ENCODE measurements at regions not wholly inside any gene's neighbourhood (a gene's known extent, or its start where the extent isn't known, plus 50 kb on each side); places are given as distances from the start of the nearest gene placed in this dataset.
"Not testable (repeated sequence)": the region's sequence is repeated elsewhere in the genome, so short reads cannot be mapped to it uniquely, and the experiment has no call there.

DNA sequence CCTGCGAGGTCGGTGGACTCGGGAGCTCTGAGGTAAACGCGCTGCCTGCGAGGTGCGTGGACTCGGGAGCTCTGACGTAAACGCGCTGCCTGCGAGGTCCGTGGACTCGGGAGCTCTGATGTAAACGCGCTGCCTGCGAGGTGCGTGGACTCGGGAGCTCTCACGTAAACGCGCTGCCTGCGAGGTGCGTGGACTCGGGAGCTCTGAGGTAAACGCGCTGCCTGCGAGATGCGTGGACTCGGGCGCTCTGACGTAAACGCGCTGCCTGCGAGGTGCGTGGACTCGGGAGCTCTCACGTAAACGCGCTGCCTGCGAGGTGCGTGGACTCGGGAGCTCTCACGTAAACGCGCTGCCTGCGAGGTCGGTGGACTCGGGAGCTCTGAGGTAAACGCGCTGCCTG, 81.8 kb upstream of the SNTG2 start:
- not testable (repeated sequence) for TF ChIP-seq FOXM1 (CRISPR knock-in tag; IDR thresholded peaks at IDR 0.05); ZNF143 (CRISPR knock-in tag; IDR thresholded peaks at IDR 0.05); PRMT3 (CRISPR knock-in tag; IDR thresholded peaks at IDR 0.05; ENCODE audit: borderline replicate concordance, low read depth); ZNF292 (CRISPR knock-in tag; IDR thresholded peaks at IDR 0.05; ENCODE audit: borderline replicate concordance, low read depth); KLF12 (CRISPR knock-in tag; IDR thresholded peaks at IDR 0.05; ENCODE audit: borderline replicate concordance); ZNF776 (CRISPR knock-in tag; IDR thresholded peaks at IDR 0.05); AGO2 (optimal IDR thresholded peaks at IDR 0.05; ENCODE audit: low read depth, low read length); MAZ (IDR thresholded peaks at IDR 0.05; ENCODE audit: borderline replicate concordance, low read depth, low read length); MAZ (CRISPR knock-in tag; IDR thresholded peaks at IDR 0.05; ENCODE audit: low read depth); ZNF280B (CRISPR knock-in tag; IDR thresholded peaks at IDR 0.05; ENCODE audit: borderline replicate concordance); HNRNPLL (IDR thresholded peaks at IDR 0.05; ENCODE audit: low read depth, low read length, poor library complexity, severe bottlenecking); ZNF674 (CRISPR knock-in tag; IDR thresholded peaks at IDR 0.05; ENCODE audit: low read depth)
- TF ChIP-seq, protein P1, sequence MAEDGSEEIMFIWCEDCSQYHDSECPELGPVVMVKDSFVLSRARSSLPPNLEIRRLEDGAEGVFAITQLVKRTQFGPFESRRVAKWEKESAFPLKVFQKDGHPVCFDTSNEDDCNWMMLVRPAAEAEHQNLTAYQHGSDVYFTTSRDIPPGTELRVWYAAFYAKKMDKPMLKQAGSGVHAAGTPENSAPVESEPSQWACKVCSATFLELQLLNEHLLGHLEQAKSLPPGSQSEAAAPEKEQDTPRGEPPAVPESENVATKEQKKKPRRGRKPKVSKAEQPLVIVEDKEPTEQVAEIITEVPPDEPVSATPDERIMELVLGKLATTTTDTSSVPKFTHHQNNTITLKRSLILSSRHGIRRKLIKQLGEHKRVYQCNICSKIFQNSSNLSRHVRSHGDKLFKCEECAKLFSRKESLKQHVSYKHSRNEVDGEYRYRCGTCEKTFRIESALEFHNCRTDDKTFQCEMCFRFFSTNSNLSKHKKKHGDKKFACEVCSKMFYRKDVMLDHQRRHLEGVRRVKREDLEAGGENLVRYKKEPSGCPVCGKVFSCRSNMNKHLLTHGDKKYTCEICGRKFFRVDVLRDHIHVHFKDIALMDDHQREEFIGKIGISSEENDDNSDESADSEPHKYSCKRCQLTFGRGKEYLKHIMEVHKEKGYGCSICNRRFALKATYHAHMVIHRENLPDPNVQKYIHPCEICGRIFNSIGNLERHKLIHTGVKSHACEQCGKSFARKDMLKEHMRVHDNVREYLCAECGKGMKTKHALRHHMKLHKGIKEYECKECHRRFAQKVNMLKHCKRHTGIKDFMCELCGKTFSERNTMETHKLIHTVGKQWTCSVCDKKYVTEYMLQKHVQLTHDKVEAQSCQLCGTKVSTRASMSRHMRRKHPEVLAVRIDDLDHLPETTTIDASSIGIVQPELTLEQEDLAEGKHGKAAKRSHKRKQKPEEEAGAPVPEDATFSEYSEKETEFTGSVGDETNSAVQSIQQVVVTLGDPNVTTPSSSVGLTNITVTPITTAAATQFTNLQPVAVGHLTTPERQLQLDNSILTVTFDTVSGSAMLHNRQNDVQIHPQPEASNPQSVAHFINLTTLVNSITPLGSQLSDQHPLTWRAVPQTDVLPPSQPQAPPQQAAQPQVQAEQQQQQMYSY (CRISPR knock-in tag; IDR thresholded peaks at IDR 0.05) = not testable (repeated sequence)
